ENCODE measurements at regions not wholly inside any gene's neighbourhood (a gene's known extent, or its start where the extent isn't known, plus 50 kb on each side); places are given as distances from the start of the nearest gene placed in this dataset.

DNA sequence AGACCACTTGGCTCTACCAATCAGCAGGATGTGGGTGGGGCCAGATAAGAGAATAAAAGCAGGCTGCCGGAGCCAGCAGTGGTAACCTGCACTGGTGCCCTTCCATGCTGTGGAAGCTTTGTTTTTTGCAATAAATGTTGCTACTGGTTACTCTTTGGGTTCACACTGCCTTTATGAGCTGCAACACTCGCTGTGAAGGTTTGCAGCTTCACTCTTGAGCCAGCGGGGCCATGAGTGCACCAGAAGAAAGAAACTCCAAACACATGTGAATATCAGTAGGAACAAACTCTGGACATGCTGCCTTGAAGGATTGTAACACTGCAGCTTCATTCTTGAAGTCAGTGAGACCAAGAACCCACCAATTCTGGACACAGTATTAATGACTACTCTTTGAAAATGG is 89.9 kb upstream of the MBOAT1 start:
- TF ChIP-seq, protein P1, sequence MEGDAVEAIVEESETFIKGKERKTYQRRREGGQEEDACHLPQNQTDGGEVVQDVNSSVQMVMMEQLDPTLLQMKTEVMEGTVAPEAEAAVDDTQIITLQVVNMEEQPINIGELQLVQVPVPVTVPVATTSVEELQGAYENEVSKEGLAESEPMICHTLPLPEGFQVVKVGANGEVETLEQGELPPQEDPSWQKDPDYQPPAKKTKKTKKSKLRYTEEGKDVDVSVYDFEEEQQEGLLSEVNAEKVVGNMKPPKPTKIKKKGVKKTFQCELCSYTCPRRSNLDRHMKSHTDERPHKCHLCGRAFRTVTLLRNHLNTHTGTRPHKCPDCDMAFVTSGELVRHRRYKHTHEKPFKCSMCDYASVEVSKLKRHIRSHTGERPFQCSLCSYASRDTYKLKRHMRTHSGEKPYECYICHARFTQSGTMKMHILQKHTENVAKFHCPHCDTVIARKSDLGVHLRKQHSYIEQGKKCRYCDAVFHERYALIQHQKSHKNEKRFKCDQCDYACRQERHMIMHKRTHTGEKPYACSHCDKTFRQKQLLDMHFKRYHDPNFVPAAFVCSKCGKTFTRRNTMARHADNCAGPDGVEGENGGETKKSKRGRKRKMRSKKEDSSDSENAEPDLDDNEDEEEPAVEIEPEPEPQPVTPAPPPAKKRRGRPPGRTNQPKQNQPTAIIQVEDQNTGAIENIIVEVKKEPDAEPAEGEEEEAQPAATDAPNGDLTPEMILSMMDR (IDR thresholded peaks at IDR 0.05), result no peak
- TF ChIP-seq REST (IDR thresholded peaks at IDR 0.05; ENCODE audit: insufficient read depth in 1 of 2, low read depth in 2 of 2, low read length in 1 of 2) (no peak), POLR2AphosphoS5 (IDR thresholded peaks at IDR 0.05; ENCODE audit: low read depth, low read length) (no peak)
